SK-N-SH treated with all-trans-retinoic acid at 6 μM for 48 hours (cell line): ENCODE measurements at regions not wholly inside any gene's neighbourhood (a gene's known extent, or its start where the extent isn't known, plus 50 kb on each side); places are given as distances from the start of the nearest gene placed in this dataset.

Experiments used
- ATAC-seq: fragments of 200-7000 bp; cut with Tn5 transposase; 3 replicates; pipeline ENCODE4 v1.9.1; 2020; ENCODE audit warnings: mild to moderate bottlenecking, moderate library complexity
- ARNTL ChIP-seq: fragments of 450-650 bp; formaldehyde crosslinking; IDR thresholded peaks from 2 replicates; pipeline ENCODE4 v1.5.0; 2020; ENCODE audit warnings: low read depth, mild to moderate bottlenecking, moderate library complexity, borderline replicate concordance
- BACH2 ChIP-seq: fragments of 250-450 bp; sonication (Bioruptor Pico); IDR thresholded peaks from 2 replicates; pipeline ENCODE4 v1.9.0; 2021; ENCODE audit warnings: mild to moderate bottlenecking, borderline replicate concordance
- ESRRG ChIP-seq: fragments of 250-450 bp; sonication (Bioruptor Pico); IDR thresholded peaks from 2 replicates; pipeline ENCODE4 v1.6.1; 2021; ENCODE audit warnings: mild to moderate bottlenecking
- GLIS3 ChIP-seq: fragments of 250-450 bp; sonication (Bioruptor Pico); IDR thresholded peaks from 2 replicates; pipeline ENCODE4 v1.5.0; 2020; ENCODE audit warnings: mild to moderate bottlenecking, moderate library complexity
- ISL1 ChIP-seq: fragments of 250-450 bp; sonication (Bioruptor Pico); IDR thresholded peaks from 2 replicates; pipeline ENCODE4 v2.1.2; 2022; ENCODE audit warnings: mild to moderate bottlenecking, moderate library complexity
- OSR1 ChIP-seq: fragments of 250-450 bp; sonication (Bioruptor Pico); IDR thresholded peaks from 2 replicates; pipeline ENCODE4 v1.8.0; 2022; ENCODE audit warnings: moderate library complexity, mild to moderate bottlenecking, inconsistent platforms
- POU6F1 ChIP-seq: fragments of 250-450 bp; sonication (Bioruptor Pico); IDR thresholded peaks from 2 replicates; pipeline ENCODE4 v1.8.0; 2021; ENCODE audit warnings: low read depth, mild to moderate bottlenecking, moderate library complexity, borderline replicate concordance
- RARB ChIP-seq: fragments of 250-450 bp; sonication (Bioruptor Pico); IDR thresholded peaks from 2 replicates; pipeline ENCODE4 v1.8.0; 2021; ENCODE audit warnings: mild to moderate bottlenecking, moderate library complexity
- SNAI2 ChIP-seq: fragments of 250-450 bp; sonication (Bioruptor Pico); IDR thresholded peaks from 2 replicates; pipeline ENCODE4 v1.5.0; 2020; ENCODE audit warnings: mild to moderate bottlenecking, moderate library complexity
- TCF4 ChIP-seq: fragments of 250-450 bp; sonication (Bioruptor Pico); IDR thresholded peaks from 2 replicates; pipeline ENCODE4 v1.8.0; 2021; ENCODE audit warnings: mild to moderate bottlenecking, moderate library complexity, borderline replicate concordance
- TOX ChIP-seq: fragments of 250-450 bp; sonication (Bioruptor Pico); IDR thresholded peaks from 2 replicates; pipeline ENCODE4 v1.8.0; 2021; ENCODE audit warnings: mild to moderate bottlenecking, moderate library complexity, borderline replicate concordance
- TSHZ2 ChIP-seq: fragments of 250-450 bp; sonication (Bioruptor Pico); IDR thresholded peaks from 2 replicates; pipeline ENCODE4 v1.5.0; 2020; ENCODE audit warnings: mild to moderate bottlenecking, moderate library complexity
- ZC3H10 ChIP-seq: fragments of 250-450 bp; sonication (Bioruptor Pico); IDR thresholded peaks from 2 replicates; pipeline ENCODE4 v1.5.1; 2021; ENCODE audit warnings: mild to moderate bottlenecking, moderate library complexity
- ZFP3 ChIP-seq: fragments of 250-450 bp; sonication (Bioruptor Pico); IDR thresholded peaks from 2 replicates; pipeline ENCODE4 v1.5.0; 2020; ENCODE audit warnings: mild to moderate bottlenecking, moderate library complexity
- ZFP30 ChIP-seq: fragments of 450-650 bp; formaldehyde crosslinking; IDR thresholded peaks from 2 replicates; pipeline ENCODE4 v1.5.0; 2022; ENCODE audit warnings: mild to moderate bottlenecking, moderate library complexity
- ZNF565 ChIP-seq: fragments of 450-650 bp; formaldehyde crosslinking; conservative IDR thresholded peaks from 2 replicates; pipeline ENCODE4 v1.5.0; 2020; ENCODE audit warnings: low read depth, mild to moderate bottlenecking, moderate library complexity
- ZNF70 ChIP-seq: fragments of 450-650 bp; formaldehyde crosslinking; IDR thresholded peaks from 2 replicates; pipeline ENCODE4 v1.5.0; 2020; ENCODE audit warnings: mild to moderate bottlenecking, moderate library complexity
- ZNF8 ChIP-seq: fragments of 450-650 bp; formaldehyde crosslinking; IDR thresholded peaks from 2 replicates; pipeline ENCODE4 v1.5.0; 2020; ENCODE audit warnings: mild to moderate bottlenecking, moderate library complexity
- TF ChIP-seq, protein P1 (sequence below): fragments of 250-450 bp; sonication (Bioruptor Pico); IDR thresholded peaks from 2 replicates; pipeline ENCODE4 v1.5.1; 2020; ENCODE audit warnings: low read depth, mild to moderate bottlenecking, moderate library complexity
- TF ChIP-seq, protein P2 (sequence below): fragments of 250-450 bp; sonication (Bioruptor Pico); IDR thresholded peaks from 2 replicates; pipeline ENCODE4 v1.8.0; 2020; ENCODE audit warnings: mild to moderate bottlenecking, moderate library complexity, borderline replicate concordance
- TF ChIP-seq, protein P3 (sequence below): fragments of 250-450 bp; sonication (Bioruptor Pico); IDR thresholded peaks from 2 replicates; pipeline ENCODE4 v1.5.1; 2021; ENCODE audit warnings: mild to moderate bottlenecking, moderate library complexity

DNA sequence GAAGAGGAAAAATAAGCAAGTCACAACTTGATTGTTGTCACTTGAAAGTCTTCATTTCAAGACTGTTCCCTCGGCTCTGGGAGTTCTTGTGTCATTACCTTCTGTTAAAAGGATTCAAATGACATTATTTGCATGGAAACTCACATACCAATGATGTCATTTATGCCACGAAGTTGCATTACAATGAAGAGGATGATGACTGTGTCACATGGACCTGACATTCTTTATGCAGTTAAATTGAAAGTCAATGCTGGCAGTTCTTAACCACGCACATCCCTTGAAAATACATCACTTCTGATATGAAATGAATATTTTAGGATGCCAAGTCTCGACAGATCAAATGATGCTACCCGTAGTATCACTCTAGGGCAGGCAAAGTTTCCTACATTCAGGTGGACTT lies 1069.5 kb downstream of the VRK1 start:
- TF ChIP-seq ISL1 (CRISPR knock-in tag) (no peak), TOX (no peak), SNAI2 (CRISPR knock-in tag) (no peak), ZNF8 (CRISPR knock-in tag) (no peak), ZC3H10 (CRISPR knock-in tag) (no peak), ZNF70 (CRISPR knock-in tag) (no peak), OSR1 (no peak), TCF4 (CRISPR knock-in tag) (no peak), GLIS3 (no peak), POU6F1 (CRISPR knock-in tag) (no peak), ZNF565 (CRISPR knock-in tag) (no peak), ARNTL (CRISPR knock-in tag) (no peak), RARB (CRISPR knock-in tag) (no peak), ESRRG (CRISPR knock-in tag) (no peak), TSHZ2 (CRISPR knock-in tag) (no peak), ZFP3 (CRISPR knock-in tag) (no peak)
- TF ChIP-seq, protein P1, sequence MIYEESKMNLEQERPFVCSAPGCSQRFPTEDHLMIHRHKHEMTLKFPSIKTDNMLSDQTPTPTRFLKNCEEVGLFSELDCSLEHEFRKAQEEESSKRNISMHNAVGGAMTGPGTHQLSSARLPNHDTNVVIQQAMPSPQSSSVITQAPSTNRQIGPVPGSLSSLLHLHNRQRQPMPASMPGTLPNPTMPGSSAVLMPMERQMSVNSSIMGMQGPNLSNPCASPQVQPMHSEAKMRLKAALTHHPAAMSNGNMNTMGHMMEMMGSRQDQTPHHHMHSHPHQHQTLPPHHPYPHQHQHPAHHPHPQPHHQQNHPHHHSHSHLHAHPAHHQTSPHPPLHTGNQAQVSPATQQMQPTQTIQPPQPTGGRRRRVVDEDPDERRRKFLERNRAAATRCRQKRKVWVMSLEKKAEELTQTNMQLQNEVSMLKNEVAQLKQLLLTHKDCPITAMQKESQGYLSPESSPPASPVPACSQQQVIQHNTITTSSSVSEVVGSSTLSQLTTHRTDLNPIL: no peak
- TF ChIP-seq, protein P2, sequence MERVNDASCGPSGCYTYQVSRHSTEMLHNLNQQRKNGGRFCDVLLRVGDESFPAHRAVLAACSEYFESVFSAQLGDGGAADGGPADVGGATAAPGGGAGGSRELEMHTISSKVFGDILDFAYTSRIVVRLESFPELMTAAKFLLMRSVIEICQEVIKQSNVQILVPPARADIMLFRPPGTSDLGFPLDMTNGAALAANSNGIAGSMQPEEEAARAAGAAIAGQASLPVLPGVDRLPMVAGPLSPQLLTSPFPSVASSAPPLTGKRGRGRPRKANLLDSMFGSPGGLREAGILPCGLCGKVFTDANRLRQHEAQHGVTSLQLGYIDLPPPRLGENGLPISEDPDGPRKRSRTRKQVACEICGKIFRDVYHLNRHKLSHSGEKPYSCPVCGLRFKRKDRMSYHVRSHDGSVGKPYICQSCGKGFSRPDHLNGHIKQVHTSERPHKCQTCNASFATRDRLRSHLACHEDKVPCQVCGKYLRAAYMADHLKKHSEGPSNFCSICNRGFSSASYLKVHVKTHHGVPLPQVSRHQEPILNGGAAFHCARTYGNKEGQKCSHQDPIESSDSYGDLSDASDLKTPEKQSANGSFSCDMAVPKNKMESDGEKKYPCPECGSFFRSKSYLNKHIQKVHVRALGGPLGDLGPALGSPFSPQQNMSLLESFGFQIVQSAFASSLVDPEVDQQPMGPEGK (CRISPR knock-in tag): no peak
- TF ChIP-seq, protein P3, sequence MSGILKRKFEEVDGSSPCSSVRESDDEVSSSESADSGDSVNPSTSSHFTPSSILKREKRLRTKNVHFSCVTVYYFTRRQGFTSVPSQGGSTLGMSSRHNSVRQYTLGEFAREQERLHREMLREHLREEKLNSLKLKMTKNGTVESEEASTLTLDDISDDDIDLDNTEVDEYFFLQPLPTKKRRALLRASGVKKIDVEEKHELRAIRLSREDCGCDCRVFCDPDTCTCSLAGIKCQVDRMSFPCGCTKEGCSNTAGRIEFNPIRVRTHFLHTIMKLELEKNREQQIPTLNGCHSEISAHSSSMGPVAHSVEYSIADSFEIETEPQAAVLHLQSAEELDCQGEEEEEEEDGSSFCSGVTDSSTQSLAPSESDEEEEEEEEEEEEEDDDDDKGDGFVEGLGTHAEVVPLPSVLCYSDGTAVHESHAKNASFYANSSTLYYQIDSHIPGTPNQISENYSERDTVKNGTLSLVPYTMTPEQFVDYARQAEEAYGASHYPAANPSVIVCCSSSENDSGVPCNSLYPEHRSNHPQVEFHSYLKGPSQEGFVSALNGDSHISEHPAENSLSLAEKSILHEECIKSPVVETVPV (CRISPR knock-in tag): no peak
- no peak for ATAC-seq

DNA sequence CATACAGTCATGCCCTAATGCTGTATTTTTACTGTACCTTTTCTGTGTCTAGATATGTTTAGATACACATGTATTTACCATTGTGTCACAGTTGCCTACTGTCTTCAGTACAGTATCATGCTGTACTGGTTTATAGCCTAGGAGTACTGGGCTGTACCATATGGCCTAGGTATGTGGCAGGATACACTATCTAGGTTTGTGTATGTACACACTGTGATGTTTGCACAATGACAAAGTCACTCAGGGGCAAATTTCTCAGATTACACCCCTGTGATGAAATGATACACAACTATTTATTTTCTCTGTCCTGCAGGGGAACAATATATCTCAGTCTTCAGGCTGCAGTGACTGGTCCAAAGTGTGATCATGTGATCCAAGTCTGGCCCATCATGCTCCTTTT lies 1076.1 kb downstream of the VRK1 start:
- no peak for ATAC-seq
- no peak for TF ChIP-seq ZNF565 (CRISPR knock-in tag)
- TF ChIP-seq, protein P3 (CRISPR knock-in tag): no peak
- TF ChIP-seq ISL1 (CRISPR knock-in tag): no peak
- TF ChIP-seq GLIS3: no peak
- TF ChIP-seq ESRRG (CRISPR knock-in tag): no peak

- no peak for ATAC-seq
- TF ChIP-seq ISL1 (CRISPR knock-in tag): no peak
- no peak for TF ChIP-seq ZFP3 (CRISPR knock-in tag)
- no peak for TF ChIP-seq ZNF8 (CRISPR knock-in tag)
- no peak for TF ChIP-seq OSR1
- no peak for TF ChIP-seq ZNF70 (CRISPR knock-in tag)
- TF ChIP-seq RARB (CRISPR knock-in tag): no peak
- no peak for TF ChIP-seq ZFP30 (CRISPR knock-in tag)
- TF ChIP-seq TSHZ2 (CRISPR knock-in tag): no peak
- TF ChIP-seq GLIS3: no peak
- no peak for TF ChIP-seq ARNTL (CRISPR knock-in tag)
- TF ChIP-seq, protein P1: no peak
- no peak for TF ChIP-seq ZNF565 (CRISPR knock-in tag)
- no peak for TF ChIP-seq BACH2 (CRISPR knock-in tag)
- no peak for TF ChIP-seq ZC3H10 (CRISPR knock-in tag)
Measured at GRCh38 chr14:97874394-97874793, 1077.2 kb downstream of the VRK1 start.
